ENCODE measurements at regions not wholly inside any gene's neighbourhood (a gene's known extent, or its start where the extent isn't known, plus 50 kb on each side); places are given as distances from the start of the nearest gene placed in this dataset.

DNA sequence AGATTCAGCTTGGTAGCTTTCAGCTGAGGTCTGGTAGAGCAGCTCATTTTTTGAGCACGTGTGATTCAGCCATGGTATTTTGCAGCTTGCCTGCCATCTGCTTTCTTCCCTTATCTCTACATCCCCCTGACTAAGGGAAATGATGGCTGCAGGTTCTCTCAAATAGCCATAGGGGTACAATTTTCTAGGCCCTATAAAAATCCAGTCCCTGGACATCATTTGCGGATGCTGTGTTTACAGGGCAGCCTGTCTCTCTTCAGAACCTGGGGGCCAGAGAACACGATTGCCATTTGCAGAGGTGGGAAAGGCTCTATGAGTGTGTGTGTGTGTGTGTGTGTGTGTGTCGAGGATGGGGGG, 442.7 kb upstream of the MEIS1 start:
- no peak for DNase-seq (ENCODE audit: low spot score)
- Histone ChIP-seq H3K9me3 (peaks cover 0 to 6% of the 10 kb centered on the region in 2 donors), H3K27ac (no peak overlapping the region), H3K36me3 (no peaks in the 10 kb centered on the region), H3K4me3 (no peak overlapping the region), H3K27me3 (no peaks in the 10 kb centered on the region), H3K4me1 (no peaks in the 10 kb centered on the region)
- TF ChIP-seq, protein P1, sequence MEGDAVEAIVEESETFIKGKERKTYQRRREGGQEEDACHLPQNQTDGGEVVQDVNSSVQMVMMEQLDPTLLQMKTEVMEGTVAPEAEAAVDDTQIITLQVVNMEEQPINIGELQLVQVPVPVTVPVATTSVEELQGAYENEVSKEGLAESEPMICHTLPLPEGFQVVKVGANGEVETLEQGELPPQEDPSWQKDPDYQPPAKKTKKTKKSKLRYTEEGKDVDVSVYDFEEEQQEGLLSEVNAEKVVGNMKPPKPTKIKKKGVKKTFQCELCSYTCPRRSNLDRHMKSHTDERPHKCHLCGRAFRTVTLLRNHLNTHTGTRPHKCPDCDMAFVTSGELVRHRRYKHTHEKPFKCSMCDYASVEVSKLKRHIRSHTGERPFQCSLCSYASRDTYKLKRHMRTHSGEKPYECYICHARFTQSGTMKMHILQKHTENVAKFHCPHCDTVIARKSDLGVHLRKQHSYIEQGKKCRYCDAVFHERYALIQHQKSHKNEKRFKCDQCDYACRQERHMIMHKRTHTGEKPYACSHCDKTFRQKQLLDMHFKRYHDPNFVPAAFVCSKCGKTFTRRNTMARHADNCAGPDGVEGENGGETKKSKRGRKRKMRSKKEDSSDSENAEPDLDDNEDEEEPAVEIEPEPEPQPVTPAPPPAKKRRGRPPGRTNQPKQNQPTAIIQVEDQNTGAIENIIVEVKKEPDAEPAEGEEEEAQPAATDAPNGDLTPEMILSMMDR (IDR thresholded peaks at IDR 0.05), result no peak

DNA sequence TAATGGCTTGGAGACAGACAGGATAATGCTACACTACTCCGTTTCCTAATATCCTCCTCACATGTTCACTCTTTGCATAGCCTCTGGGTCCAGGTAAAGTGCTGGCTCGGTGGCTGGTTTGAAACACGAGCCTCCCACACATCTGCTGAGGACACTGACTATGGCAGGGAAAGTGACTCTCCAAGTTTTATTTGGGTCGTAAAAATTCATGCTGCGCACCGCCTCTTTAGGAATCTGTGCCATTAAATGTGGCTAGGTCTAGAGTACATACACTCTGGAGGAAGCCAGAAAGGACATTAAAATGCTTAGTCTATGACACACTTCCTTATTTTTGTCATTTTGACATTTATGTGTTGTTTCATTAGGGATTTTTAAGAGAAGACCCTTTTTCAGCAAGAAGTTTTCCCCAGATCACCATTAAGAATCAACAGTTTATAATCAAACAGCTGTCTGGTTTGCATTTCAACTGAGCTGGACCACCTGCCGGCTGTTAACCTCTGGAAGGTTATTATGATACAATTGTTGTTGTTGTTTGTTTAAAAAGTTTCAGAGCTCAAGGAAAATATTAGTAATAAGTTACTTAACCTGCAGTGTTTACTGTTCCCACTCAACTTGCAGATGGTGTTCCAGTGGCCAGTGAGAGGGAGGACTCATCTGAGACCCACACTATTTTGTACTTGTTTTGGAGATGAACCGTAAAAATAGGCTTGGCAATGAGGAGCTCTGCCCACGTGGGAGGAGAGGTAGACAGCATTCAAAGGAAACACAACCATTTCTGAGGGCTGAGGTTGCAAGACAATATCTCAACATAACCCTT, 443.3 kb upstream of the MEIS1 start:
- DNase-seq (ENCODE audit: low spot score), result no peak
- Histone ChIP-seq H3K27ac (no peak overlapping the region), H3K36me3 (no peaks in the 10 kb centered on the region)

DNA sequence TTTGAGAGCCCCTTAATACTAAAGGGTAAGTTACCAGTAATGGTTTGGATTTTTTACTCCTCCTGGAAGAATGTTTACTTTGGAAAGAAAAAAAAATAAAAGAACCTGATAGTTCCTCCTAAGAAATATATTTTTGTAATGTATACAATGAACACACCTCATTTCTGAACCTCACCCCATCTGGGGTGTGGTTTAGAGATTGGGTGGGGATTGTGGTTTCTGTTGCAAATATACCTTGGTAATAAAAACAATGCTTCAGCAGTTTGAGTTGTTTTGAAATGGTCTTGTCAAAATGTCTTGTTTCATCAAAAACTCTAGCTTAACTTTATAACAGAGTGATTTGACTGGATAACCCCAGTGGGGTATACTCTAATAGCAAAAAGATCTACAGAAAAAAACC, 448.9 kb upstream of the MEIS1 start:
- H3K4me1 ChIP-seq, result no peaks in the 10 kb centered on the region
- DNase-seq (ENCODE audit: low spot score), result no peak
- TF ChIP-seq, protein P1 (IDR thresholded peaks at IDR 0.05), result no peak

More for the DNA sequence above, 443.3 kb upstream of the MEIS1 start:
- no peaks in the 10 kb centered on the region for H3K4me1 ChIP-seq
- TF ChIP-seq, protein P1 (IDR thresholded peaks at IDR 0.05), result no peak
- H3K9me3 ChIP-seq, result peaks cover 0 to 6% of the 10 kb centered on the region in 2 donors
- no peaks in the 10 kb centered on the region for H3K27me3 ChIP-seq
- H3K4me3 ChIP-seq, result no peak overlapping the region

DNA sequence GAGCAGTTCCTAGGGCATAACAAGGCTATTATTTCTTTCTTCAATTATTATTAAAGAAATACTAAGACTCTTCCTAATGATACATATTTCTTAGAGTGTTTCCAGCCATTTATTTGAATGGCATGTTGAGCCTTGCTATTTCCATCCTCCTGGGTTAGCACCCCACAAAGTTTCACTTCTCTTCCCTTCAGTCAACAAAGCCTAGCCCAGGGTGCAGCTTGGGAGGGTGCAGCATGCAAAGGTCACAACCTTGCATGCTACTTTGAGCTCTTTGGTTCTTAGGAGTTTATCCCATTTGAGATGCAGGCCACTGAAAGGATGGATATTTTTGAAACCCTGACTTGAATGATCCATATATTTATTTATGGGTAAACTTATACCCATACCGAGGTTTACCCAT, 454.4 kb upstream of the MEIS1 start:
- no peaks in the 10 kb centered on the region for H3K27me3 ChIP-seq
- H3K4me3 ChIP-seq, result no peak overlapping the region
- H3K9me3 ChIP-seq, result no peaks in the 10 kb centered on the region
- TF ChIP-seq, protein P1 (IDR thresholded peaks at IDR 0.05), result no peak
- no peak overlapping the region for H3K27ac ChIP-seq
- H3K36me3 ChIP-seq, result no peaks in the 10 kb centered on the region
- no peaks in the 10 kb centered on the region for H3K4me1 ChIP-seq
- no peak for DNase-seq (ENCODE audit: low spot score)

More for the DNA sequence above, 448.9 kb upstream of the MEIS1 start:
- Histone ChIP-seq H3K27me3 (no peaks in the 10 kb centered on the region), H3K36me3 (no peaks in the 10 kb centered on the region), H3K27ac (no peak overlapping the region), H3K4me3 (no peak overlapping the region), H3K9me3 (peaks cover 0 to 6% of the 10 kb centered on the region in 2 donors)

DNA sequence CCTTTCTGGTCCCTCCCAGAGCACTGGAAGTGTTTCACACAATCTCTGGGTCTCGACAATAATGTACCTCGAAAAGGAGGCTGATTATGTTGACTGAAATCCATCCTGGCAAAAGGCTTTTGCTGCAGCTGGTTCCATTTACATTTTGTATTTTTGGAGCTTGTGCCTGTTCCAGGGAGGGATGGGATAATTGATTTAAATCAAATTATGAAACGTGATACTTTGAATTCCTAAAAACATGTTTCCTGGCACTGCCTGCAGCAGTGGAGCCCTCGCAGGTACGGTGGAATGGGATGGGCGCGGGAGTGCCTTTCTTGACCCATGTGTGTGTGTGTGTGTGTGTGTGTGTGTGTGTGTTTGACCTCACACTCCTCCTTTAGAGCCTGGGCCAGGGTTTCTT, 455.5 kb upstream of the MEIS1 start:
- Histone ChIP-seq H3K36me3 (no peaks in the 10 kb centered on the region), H3K4me3 (no peak overlapping the region), H3K4me1 (no peaks in the 10 kb centered on the region), H3K9me3 (no peaks in the 10 kb centered on the region), H3K27ac (no peak overlapping the region), H3K27me3 (no peaks in the 10 kb centered on the region)
- TF ChIP-seq, protein P1 (IDR thresholded peaks at IDR 0.05), result no peak
- DNase-seq (ENCODE audit: low spot score), result no peak

Data from right atrium auricular region (tissue), 2 donors.